ENCODE measurements at regions not wholly inside any gene's neighbourhood (a gene's known extent, or its start where the extent isn't known, plus 50 kb on each side); places are given as distances from the start of the nearest gene placed in this dataset.

- DNase-seq: no peak
These were observed 396.0 kb upstream of the C2CD4B start for GRCh38 chr15:62561059-62561519.

DNA sequence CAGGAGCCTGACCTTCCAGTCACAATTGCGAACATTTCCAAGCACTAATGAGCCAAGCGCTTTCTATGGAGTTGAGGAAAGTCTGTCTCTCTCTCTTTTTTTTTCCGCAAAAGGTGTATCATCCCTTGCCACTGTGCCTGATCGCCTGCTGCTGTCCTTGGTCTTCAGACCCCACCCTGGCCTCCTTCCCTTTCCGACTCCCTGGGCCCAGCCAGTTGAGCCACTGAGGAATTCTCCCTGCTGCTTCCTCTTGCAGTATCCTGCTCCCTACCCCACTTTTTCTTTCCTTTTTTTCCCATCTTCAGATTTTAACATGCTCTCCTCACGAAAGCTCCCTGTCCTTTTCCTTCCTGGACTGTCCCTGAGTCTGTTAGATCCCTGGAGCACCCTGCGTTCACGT, 396.5 kb upstream of the C2CD4B start:
- DNase-seq: no peak

GRCh38 chr15:62564886-62565633, 400.0 kb upstream of the C2CD4B start:
- no peak for DNase-seq

GRCh38 chr15:62565634-62566026, 400.5 kb upstream of the C2CD4B start:
- DNase-seq: no peak

DNA sequence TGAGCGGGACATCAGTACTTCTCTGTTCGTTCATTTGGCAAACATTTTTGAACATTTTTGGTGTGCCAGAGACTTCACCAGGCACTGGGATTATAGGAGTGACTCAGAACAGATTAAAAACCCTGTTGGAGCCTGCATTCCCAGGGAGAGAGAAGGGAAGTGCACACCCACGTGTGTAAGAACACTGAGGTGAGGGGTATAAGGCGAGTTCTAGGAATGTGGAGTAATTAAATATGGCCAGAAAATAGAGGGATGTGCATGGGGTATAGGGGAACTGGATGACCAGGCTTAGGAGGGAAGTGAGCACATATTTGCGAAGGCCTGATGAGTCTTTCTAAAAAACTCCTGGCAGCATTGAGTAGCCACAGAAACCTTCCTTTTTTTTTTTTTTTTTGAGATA, 401.2 kb upstream of the C2CD4B start:
- DNase-seq: no peak

DNA sequence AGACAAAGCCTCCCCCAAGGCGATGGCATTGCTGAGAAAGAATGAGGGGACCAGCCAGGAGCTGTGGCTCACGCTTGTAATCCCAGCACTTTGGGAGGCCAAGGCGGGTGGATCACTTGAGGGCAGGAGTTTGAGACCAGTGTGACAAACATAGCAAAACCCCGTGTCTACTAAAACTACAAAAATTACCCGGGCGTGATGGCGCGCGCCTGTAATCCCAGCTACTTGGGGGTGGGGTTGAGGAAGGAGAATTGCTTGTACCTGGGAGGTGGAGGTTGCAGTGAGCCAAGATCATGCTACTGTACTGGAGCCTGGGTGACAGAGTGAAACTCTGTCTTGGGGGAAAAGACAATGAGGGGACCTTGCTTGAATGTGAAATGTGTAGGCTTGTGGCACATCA, 402.4 kb upstream of the C2CD4B start:
- DNase-seq: no peak

DNA sequence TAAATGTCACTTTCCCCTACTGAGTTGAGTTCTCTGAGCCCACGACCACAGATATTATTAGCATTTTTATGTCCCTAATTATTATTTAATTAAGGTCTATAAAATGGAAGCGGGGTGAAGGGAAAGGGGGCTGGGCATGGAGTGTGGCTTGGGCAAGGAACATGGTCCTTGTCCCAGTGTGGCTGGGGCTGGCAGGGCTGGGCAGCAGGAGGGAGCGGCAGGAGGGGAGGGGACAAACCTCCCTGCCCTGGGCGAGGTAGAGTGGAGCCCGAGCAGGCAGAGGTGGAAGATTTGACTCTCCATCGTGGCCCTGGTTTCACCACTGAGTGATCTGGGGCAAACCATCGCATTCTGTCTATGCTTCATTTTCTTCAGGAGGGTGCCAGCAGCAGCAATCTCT, 402.9 kb upstream of the C2CD4B start:
- no peak for DNase-seq

DNA sequence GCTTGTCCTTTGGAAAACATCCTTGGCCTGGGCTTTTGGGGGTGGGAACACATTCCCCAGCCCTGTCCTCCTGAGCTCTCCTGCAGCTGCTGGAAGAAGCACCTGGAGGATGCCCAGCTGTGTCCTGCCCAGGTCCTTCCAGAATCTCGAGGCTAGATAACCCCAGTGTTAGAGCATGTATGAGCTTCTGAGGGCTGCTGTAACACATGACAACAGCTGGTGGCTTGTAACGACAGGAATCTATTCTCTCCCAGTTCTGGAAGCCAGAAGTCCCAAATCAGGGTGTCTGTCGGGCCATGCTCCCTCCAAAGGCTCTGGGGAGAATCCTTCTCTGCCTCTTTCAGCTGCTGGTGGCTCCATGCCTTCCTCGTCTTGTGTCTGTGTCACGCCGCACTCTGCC, 403.6 kb upstream of the C2CD4B start:
- no peak for DNase-seq

DNA sequence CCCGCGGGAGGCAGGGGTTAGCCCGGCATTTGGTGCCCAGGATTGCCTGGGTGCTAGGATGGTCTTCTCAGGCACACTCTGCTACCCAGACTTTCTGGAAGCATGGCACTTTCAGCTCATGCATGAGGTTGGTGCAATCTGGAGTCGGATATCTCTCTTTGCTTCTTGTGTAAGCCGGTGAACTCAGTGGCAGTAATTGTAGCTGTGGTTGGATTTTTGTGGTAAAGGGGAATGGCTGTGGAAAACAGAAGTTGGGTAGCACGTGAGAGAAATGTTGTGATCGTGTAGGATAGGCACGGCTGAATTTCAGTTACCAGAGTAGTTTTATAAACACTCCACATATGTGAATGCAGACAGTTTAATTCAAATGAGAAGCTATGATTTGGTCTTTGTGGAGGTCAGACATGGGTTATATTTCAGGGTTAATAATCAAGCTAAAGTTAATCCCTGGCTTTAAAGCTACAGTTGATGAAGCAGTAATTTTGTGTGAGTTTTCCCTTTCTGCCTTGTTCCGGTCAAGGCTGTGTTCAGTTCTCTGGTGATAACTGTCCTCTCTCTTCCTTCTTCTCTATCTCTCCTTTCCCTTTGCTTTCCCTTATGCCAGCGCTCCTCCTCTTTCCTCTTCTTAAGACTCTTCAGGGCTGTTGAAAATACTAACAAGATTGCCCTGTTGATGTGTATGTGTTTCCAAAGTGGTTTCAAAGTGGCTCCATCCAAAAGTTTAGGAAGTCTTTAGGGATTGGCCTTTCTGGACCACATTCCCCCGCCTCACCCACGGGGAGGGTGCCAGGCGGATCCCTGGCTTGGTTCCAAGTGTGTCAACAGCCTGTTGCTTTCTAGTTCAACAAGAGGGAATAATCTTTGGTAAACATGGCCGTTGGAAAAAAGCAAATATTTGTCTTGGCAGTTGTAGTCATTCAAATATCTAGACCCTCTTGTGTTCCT, 404.6 kb upstream of the C2CD4B start:
- no peak for DNase-seq

GRCh38 chr15:62570405-62570783, 405.3 kb upstream of the C2CD4B start:
- no peak for DNase-seq

DNA sequence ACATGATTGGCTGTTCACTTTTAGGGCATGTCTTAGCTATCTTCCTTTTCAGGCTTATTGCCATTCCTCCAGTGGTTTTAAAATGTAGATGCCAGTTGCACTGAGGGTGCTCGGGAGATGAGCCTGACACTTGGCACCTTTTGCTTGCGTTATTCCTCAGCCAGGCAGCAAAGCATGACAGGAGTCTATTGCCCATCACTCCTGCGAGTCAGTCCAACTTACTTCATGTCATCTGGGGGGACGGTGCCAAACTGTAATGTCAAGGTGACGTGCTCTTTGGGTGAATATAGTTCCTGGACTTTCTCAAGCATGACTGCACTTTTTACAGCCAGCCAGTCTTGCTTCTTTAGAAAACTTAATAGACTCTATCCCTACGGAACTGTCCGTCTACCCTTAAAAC, 406.0 kb upstream of the C2CD4B start:
- no peak for DNase-seq

DNA sequence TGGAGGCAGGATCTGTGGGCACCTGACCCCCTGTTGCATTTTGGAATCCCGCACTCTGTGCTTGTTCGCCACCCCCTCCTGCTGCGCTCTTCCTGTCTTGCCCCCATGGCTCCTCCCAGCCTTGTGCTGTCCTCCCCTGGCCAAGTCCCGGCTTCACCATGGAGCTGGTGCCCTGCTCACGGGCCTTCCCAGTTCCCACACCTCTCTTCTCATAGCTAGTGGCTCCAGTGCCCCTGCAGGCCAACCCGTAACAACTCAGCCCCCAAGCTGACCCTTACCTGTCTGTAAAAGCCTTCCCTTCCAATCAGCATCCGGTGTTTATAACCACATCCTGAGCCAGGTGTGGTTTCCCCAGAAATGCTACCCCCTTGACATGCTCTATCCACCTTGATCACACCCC, 407.7 kb upstream of the C2CD4B start:
- DNase-seq: no peak

GRCh38 chr15:62573876-62574275, 408.8 kb upstream of the C2CD4B start:
- DNase-seq: no peak

DNA sequence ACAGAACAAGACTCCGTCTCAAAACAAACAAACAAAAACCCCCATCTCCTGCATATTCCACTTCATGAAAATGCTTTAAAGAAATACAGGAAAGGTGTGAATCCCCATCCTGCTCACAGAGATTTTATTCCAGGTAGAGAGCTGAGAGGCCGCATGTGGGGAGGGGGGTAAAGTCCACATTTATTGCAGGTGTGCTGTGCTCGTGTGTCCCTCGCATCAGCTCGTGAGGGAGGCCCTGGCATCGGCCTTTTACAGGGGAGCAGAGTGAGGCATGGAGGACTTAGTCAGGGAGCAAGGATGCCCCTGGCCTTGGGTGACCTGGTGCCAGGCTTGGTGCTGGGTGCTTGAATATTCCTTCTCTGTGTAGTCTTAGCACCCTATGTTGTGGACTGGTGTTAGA, 413.5 kb upstream of the C2CD4B start:
- no peak for DNase-seq

GRCh38 chr15:62578960-62579359, 413.9 kb upstream of the C2CD4B start:
- DNase-seq: no peak

- DNase-seq: no peak
These were observed 414.8 kb upstream of the C2CD4B start for GRCh38 chr15:62579842-62580241.

- no peak for DNase-seq
These were observed 417.5 kb upstream of the C2CD4B start for GRCh38 chr15:62582580-62582979.

DNA sequence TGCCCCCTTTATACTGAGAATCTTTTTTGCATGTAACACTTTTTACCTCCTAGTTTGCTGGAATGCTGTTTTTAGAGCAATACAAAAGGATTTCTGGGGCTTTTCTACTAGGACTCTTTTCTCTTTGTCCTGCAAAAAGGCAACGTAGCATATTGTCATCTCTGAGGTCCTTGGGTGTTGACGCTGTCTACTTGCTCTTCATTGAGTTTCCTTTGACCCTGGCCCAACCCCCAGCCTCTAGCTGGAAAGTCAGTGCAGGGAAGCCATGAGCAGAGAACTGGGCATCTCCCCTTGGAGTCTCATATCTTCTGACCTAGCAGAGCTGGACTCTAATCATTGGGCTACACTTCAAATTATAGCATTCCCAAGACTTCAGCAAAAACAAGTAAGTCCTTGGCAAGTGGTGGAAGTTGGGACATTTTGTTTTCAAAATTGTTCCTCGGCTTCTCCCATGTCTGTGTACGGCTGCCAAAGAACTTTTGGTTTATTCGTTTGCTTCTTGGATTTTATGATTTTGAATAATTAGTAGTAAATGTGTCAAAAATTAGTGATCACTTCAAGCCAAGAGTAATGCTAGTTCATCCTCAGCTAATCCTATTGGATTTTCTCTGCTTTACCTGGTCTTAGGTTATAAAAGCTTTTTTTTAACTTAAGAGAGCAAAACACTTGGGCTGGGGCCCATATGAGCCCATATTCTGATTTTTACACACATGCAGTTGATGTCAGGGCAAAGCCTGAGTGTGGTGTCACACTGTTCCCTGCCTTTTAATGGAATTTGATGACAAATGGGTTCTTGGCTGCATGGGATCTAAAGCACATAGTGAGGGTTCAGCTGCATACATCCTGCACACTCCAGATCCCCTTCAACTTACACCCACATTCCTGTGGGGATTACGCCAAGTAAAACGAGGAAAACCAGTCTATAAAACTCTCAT, 419.5 kb upstream of the C2CD4B start:
- no peak for DNase-seq

DNA sequence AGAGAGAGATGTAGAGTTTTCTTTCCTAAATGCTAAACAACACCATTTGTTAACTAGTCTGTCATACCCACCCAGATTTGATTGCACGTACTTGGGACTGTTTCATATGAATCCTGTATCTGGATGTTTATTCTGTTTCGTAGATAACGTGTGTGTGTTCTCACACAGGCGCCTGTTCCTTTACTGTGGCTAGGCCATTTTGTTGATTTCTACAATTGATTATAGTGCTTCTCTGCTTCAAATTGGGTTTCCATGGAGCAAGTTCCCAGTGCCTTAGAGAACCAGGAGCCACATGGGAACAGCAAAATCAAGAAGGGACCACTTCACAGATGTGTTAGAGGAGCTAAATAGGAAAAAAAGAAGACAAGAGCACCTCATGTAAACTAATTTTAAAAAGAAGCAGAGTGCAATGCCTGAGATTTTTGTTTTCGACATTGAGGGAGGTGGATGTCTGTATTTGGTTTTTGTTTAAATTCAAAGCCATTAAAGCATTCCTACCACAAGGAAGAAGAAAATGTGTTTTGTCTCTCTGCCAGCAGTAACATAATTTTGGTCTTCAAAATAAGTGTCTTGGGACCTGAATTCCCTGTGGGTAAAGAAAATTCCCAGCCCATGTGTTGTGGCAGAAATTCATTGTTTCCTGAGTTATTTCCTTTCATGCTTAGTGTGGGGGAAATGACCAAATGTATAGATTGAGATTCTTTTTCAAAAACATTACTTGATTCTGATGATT, 424.0 kb upstream of the C2CD4B start:
- DNase-seq: no peak

DNA sequence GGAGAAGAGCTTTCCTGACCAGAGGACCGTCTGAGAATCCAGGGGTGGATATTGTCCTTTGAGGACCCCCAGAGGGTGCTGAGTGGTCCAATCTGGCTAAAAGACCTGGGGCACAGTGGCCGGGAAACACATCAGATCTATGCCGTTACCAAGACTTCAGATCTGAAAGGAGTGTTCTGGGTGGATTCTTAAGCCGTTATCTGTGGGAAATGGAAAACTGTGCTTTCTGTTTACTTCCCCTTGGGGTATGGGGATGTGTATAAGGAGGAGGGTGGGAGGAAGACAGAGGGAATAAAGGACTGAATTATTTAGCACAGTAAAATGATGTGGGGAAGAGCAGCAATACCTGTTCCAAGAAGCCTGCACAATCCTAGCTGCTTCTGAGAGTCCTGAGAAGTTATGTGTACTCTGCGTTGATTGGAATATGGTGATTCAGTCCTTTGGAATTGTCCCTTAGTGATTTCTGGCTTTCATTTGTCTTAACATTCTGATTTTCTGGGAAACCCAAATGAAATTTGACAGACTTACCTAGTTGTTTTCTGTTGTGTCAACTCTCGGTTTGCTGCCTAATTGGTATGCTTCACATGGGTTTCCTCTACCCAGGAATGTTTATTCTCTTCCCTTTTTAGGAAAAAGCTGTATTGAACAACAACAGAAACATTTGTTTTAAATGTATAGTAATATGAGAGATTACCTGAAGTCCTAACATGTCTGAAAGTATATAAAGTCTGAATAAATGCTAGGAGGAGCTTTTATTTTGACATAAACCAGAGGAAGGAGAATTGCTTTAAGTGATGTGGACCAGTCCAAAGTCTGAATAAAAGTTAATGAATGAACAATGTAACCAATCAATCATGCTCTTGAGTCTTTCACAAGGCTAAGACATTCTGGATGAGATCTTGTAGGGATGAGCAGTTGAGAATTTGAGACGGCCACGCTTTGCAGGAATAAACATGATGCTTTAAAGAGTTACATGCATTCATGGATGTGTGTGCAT, 427.1 kb upstream of the C2CD4B start:
- no peak for DNase-seq

DNA sequence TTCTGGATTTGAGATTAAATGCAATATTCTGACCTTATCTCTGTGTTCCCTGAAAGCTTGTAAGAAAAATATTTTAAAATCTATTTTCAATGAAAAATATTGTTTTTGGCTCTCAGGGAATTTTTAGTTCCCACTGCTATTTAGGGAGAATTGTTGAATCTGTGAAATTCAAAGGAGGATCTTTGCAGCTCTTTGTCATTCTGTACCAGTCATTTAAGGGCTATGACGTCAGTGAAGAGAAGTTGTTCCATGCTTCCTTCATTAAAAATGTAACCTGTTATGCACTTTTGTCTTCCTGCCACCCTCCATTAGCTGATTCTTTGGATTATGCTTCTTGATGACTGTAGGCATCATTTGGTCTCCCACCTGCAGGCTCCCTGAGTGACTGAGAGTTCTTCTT, 427.8 kb upstream of the C2CD4B start:
- no peak for DNase-seq

Data from bone marrow (tissue), 2 donors.